H7 (cell line): ENCODE measurements at regions not wholly inside any gene's neighbourhood (a gene's known extent, or its start where the extent isn't known, plus 50 kb on each side); places are given as distances from the start of the nearest gene placed in this dataset.
"Not testable (repeated sequence)": the region's sequence is repeated elsewhere in the genome, so short reads cannot be mapped to it uniquely, and the experiment has no call there.

Experiments used
- DNase-seq: peaks from one replicate; pipeline ENCODE4 v3.0.0; 2012
- H3K27me3 ChIP-seq: 2 replicates; pipeline ENCODE4 v1.6.0; 2011; ENCODE audit warnings: mild to moderate bottlenecking, low read length; ENCODE audit not compliant: control insufficient read depth, insufficient read depth
- H3K36me3 ChIP-seq: replicated peaks from 2 replicates; pipeline ENCODE4 v1.5.1; 2011; ENCODE audit warnings: low read length; ENCODE audit not compliant: control insufficient read depth, insufficient read depth
- H3K4me3 ChIP-seq: 2 replicates; pipeline ENCODE4 v1.5.1; 2011; ENCODE audit warnings: low read depth, mild to moderate bottlenecking, control low read depth, low read length, moderate library complexity; ENCODE audit not compliant: insufficient read depth

GRCh38 chr7:81462672-81463071, 307.2 kb downstream of the HGF start:
- H3K27me3 ChIP-seq: no peaks in the 10 kb centered on the region
- no peak overlapping the region for H3K4me3 ChIP-seq
- DNase-seq: no peak
- H3K36me3 ChIP-seq: no peaks in the 10 kb centered on the region

GRCh38 chr7:81460250-81461045, 309.4 kb downstream of the HGF start:
- no peak for DNase-seq
- H3K27me3 ChIP-seq: no peaks in the 10 kb centered on the region
- H3K4me3 ChIP-seq: no peak overlapping the region
- no peaks in the 10 kb centered on the region for H3K36me3 ChIP-seq

DNA sequence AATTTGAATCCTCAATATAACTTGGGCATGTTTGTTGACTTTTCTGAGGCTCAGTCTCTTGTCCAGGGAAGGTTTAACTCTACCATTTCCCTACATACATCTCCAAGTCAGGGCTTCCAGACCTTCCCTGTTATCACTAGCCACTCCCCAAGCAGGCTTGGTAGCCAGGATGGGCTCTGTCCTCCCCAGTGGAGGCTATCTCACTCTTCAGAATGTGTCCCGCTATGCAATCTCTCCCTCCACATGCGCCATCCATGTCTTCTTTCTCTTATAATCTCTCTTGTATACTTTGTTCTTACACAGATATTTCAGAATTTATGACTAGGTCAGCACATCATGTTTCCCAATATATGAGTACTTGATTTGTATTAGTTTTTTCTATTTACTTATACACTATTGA, 310.4 kb downstream of the HGF start:
- DNase-seq: no peak
- Histone ChIP-seq H3K4me3 (no peak overlapping the region), H3K36me3 (no peaks in the 10 kb centered on the region), H3K27me3 (no peaks in the 10 kb centered on the region)

GRCh38 chr7:81457852-81458522, 311.9 kb downstream of the HGF start:
- DNase-seq: no peak
- Histone ChIP-seq H3K4me3 (no peak overlapping the region), H3K27me3 (no peaks in the 10 kb centered on the region), H3K36me3 (no peaks in the 10 kb centered on the region)

GRCh38 chr7:81453770-81454169, 316.1 kb downstream of the HGF start:
- H3K36me3 ChIP-seq, H3K27me3 ChIP-seq, H3K4me3 ChIP-seq, DNase-seq: not testable (repeated sequence)

GRCh38 chr7:81449105-81449504, 320.7 kb downstream of the HGF start:
- Histone ChIP-seq H3K4me3 (no peak overlapping the region), H3K27me3 (no peaks in the 10 kb centered on the region), H3K36me3 (no peaks in the 10 kb centered on the region)
- DNase-seq: no peak

DNA sequence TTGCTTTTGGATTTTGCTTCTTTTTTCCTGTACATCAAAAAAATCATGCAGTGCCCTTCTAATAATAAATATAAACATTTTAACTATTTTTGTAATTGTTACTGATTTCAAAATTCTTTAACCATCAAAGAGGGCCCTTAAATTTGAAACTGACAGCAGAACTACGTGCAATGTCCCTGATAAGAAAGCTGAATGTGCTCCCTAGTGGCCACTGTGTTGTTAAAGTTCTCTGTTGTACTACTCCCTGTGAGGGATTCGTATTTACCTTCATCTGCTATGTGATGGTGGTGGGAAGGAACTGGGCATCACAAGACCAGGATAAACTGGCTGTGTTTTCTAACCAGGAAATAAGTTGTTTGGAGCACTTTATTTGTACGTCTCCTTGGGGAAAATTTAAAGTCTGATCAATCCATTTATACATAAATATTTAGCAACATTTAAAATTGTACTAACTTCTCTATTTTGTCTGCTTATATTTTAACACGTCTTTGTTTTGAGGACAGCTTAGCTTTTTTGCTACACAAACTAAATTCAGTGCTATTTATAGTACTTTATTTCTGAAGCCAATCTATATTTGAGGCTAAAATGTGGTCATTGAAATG, 322.4 kb downstream of the HGF start:
- Histone ChIP-seq H3K36me3 (no peaks in the 10 kb centered on the region), H3K27me3 (no peaks in the 10 kb centered on the region), H3K4me3 (no peak overlapping the region)
- DNase-seq: peak; percentile 21

DNA sequence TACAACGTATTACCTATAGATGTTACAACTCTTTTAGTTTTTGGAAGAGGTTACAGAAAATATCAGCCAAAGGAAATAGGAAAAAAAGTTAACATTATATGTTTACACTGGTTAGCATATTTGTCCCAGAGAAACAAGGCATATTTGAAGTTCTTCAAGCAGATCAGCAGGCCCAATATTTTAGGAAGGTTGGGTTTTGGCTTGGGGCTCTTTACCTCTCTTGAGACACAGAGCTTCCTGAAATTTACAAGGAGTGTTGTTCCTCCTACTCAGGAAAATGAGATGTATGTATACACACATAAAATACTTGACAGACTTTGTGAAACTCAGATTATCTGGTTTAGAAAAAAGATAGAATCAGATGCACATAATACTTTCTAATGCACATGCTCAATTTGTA, 323.6 kb downstream of the HGF start:
- no peak for DNase-seq
- Histone ChIP-seq H3K36me3 (no peaks in the 10 kb centered on the region), H3K27me3 (no peaks in the 10 kb centered on the region), H3K4me3 (no peak overlapping the region)

GRCh38 chr7:81445462-81445861, 324.4 kb downstream of the HGF start:
- no peak overlapping the region for H3K4me3 ChIP-seq
- no peaks in the 10 kb centered on the region for H3K27me3 ChIP-seq
- DNase-seq: no peak
- H3K36me3 ChIP-seq: no peaks in the 10 kb centered on the region

DNA sequence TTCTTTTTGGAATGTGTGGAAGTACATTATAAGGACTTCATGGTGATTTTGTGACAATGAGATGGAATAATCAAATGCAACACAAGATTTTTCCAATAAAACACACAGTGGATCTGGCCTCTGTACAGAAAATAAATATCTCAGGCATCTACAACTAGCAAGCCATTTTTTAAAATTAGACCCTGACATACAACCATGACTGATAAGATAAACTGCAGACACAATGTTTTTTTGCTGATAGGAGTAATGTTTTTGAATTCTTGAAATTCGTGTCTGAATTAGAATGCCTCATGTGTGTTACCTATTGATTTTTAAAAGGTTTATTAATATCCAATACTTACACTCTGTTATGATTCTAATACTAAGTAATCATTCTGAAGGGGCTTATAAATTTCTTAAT, 328.1 kb downstream of the HGF start:
- H3K36me3 ChIP-seq: no peaks in the 10 kb centered on the region
- no peak overlapping the region for H3K4me3 ChIP-seq
- DNase-seq: no peak
- no peaks in the 10 kb centered on the region for H3K27me3 ChIP-seq

DNA sequence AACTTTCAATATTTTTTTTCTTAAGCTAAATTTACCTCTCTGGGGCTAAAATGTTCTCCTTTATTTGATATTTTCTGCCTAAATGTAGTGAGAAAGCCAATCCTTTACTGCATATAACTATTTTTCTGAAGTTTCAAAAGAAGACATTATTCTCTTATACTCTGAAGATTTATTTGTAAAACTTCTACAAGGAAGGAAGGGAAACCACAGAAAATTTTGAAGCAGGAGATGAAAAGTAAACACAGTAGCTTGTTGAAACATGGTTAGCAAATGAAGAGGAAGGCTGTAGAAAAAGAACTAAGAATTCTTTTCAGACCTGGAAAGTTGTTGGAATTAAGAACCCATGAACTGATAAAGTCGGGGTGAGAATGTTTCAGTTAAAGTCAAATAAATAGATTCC, 330.3 kb downstream of the HGF start:
- DNase-seq: no peak
- no peaks in the 10 kb centered on the region for H3K27me3 ChIP-seq
- H3K4me3 ChIP-seq: no peak overlapping the region
- no peaks in the 10 kb centered on the region for H3K36me3 ChIP-seq

DNA sequence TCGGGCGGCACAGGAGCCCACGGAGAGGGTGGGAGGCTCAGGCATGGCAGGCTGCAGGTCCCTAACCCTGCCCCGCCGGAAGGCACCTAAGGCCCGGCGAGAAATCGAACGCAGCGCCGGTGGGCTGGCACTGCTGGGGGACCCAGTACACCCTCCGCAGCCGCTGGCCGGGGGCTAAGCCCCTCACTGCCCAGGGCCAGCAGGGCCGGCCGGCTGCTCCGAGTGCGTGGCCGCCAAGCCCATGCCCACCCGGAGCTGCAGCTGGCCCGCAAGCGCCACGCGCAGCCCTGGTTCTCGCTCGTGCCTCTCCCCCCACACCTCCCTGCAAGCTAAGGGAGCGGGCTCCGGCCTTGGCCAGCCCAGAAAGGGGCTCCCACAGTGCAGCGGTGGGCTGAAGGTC, 332.7 kb downstream of the HGF start:
- not testable (repeated sequence) for H3K36me3 ChIP-seq, H3K4me3 ChIP-seq, DNase-seq, H3K27me3 ChIP-seq

DNA sequence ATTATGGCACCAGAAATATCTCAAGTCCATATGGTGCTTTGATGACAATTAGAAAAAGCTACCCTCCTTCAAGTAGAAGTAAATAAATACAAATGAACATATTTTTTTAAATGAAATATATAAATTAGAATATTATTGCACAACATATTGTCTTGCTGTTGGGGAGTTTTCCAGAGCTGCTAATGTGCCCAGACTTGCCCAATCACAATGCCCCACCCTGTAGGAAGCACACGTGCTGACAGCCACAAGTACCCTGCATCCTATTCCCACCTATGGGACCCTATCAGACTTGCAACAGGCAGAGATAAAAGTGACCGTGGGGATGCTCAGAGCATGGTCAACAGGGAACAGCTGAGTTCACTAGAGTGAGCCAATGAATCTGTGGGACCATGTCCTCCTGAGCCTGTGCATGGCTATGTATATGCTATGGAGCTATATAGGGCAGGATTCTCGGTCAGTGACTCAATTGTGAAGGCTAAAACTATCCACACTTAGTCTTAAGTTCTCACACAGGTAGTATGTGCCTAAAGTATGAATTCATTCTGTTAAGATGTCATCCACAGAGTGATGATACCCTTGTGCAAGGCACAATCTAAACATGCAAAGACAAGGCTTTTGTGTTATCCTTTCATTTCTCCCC, 336.0 kb downstream of the HGF start:
- DNase-seq: no peak
- Histone ChIP-seq H3K27me3 (no peaks in the 10 kb centered on the region), H3K36me3 (no peaks in the 10 kb centered on the region), H3K4me3 (no peak overlapping the region)

DNA sequence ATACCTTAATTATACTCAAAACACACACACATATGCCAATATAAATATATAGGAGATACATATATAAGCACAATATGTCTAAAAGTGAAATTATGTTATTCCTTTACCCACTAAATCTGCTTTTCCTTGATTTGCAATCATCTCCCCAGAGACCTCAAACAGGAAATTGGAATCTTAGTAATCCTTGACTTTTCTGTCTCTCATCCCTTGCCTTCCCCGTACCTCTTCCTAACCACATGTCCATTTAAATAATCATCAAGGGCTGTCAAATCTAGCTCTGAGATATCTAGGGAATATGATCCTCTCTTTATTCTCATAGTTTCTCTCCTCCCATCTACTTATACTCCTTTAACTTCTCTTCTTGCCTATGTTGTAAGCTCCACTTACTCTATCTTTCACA, 336.6 kb downstream of the HGF start:
- Histone ChIP-seq H3K27me3 (no peaks in the 10 kb centered on the region), H3K4me3 (no peak overlapping the region), H3K36me3 (no peaks in the 10 kb centered on the region)
- no peak for DNase-seq

DNA sequence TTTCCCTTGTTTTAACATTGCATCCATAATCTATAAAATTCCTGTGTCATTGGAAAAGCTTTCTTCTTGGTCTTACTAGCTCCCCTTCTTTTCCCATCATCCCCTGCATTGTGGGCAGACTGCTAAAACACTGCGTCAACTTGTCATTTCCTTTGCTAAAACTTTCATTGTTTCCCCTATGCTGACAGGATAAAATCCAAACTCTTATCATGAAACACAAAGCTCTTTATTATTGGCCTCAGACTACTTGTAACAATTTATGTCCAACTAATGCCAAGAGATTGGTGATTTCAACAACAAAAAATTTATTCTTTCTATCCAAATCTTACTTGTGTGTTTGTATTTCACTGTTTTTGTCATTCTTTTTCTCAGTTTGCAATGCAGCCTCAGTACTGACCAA, 339.1 kb downstream of the HGF start:
- H3K36me3 ChIP-seq: no peaks in the 10 kb centered on the region
- H3K4me3 ChIP-seq: no peak overlapping the region
- no peak for DNase-seq
- no peaks in the 10 kb centered on the region for H3K27me3 ChIP-seq
